Pancreas (tissue), 10 donors: ENCODE measurements at regions not wholly inside any gene's neighbourhood (a gene's known extent, or its start where the extent isn't known, plus 50 kb on each side); places are given as distances from the start of the nearest gene placed in this dataset.
A peak's percentile ranks its signal among the peaks of the same experiment; 100 is the strongest.

Experiments used
- ATAC-seq, 4 donors: fragments of 200-7000 bp; cut with Tn5 transposase; one replicate each; pipeline versions ENCODE4 v1.8.0 to v1.9.1; 2020; ENCODE audit warnings: mild to moderate bottlenecking in 4 of 4, moderate library complexity in 4 of 4
- DNase-seq, 6 donors: peaks; one replicate each; pipeline ENCODE4 v3.0.0-alpha.2; 2020
- FAIRE-seq: peaks from 2 replicates; lab custom pipeline; 2012; peaks lifted over from hg19 to GRCh38; lab: Jason Lieb, UNC
- H3K27ac ChIP-seq, 4 donors: fragments of 200-600 bp; sonication (generic); 1 replicate in 3 of 4; 2 replicates in 1 of 4; pipeline versions ENCODE4 v1.5.0 to v1.8.0; 2020
- H3K27me3 ChIP-seq, 4 donors: fragments of 200-600 bp; one replicate each; pipeline ENCODE4 v1.8.0; 2021
- H3K36me3 ChIP-seq, 3 donors: fragments of 200-600 bp; sonication (generic) in 1 of 3; one replicate each; pipeline versions ENCODE4 v1.5.0 to v1.8.0; 2020 to 2021
- H3K4me1 ChIP-seq, 3 donors: fragments of 200-600 bp; one replicate each; pipeline ENCODE4 v1.8.0; 2021
- H3K4me3 ChIP-seq, 4 donors: fragments of 200-600 bp; sonication (generic) in 2 of 4; one replicate each; pipeline versions ENCODE4 v1.5.0 to v1.8.0; 2020 to 2021
- H3K9me3 ChIP-seq, 4 donors: fragments of 200-600 bp; one replicate each; pipeline ENCODE4 v1.8.0; 2021
- CTCF ChIP-seq, 4 donors: fragments of 200-600 bp; sonication (generic) in 3 of 4; IDR thresholded peaks; one replicate each; pipeline versions ENCODE4 v1.5.0 to v1.8.0; 2021; ENCODE audit warnings: antibody characterized with exemption in 4 of 4
- WGBS, 2 donors: extraction: QIAGEN DNeasy Blood & Tissue Kit; methylation state at CpG; one replicate each; pipeline ENCODE4 v1.1.7; 2013; 5-methylcytosine and 5-hydroxymethylcytosine counted together
- intact Hi-C, 3 donors: fragments of 100-400 bp; cut with DNase I; formaldehyde crosslinking; loops; one replicate each; pipeline versions ENCODE4 v1.11.1 to v1.14.2; 2022
- donor health status: healthy with polysubstance abuse.
- donor health status: DM: no; HTN: no; CAD: no; lungs with moderate emphysema.
- donor health status: DM: no; HTN: no; CAD: no.
- donor health status: control.
- donor health status: control.
- donor health status: Bipolar disorder and iron deficiency.
- donor health status: DM: yes; HTN: yes; CAD: no.
- donor health status: DM: no; HTN: no; CAD: no.
- donor health status: DM: no; HTN: no; CAD: no.
- donor health status: DM: yes; HTN: yes; CAD: no.

GRCh38 chrX:2600564-2600963 lies 90.5 kb upstream of the CD99 start:
- ATAC-seq (no peak), FAIRE-seq (no peak), DNase-seq (no peak)
- intact Hi-C loops: no loop called here
- 83% methylated on average over 6 of the region's 6 CpGs for WGBS, 2 donors
- no peaks in the 10 kb centered on the region for H3K27me3 ChIP-seq
- no peak overlapping the region for H3K27ac ChIP-seq
- H3K4me3 ChIP-seq: no peak overlapping the region
- no peaks in the 10 kb centered on the region for H3K36me3 ChIP-seq
- no peak for TF ChIP-seq CTCF (IDR thresholded peaks at IDR 0.05)
- H3K9me3 ChIP-seq: no peaks in the 10 kb centered on the region
- H3K4me1 ChIP-seq: no peaks in the 10 kb centered on the region

- no peak overlapping the region for H3K4me3 ChIP-seq
- DNase-seq: no peak
- no peak overlapping the region for H3K27ac ChIP-seq
- H3K9me3 ChIP-seq: no peaks in the 10 kb centered on the region
- peaks cover 0 to 2% (median 0%) of the 10 kb centered on the region in 3 donors for H3K4me1 ChIP-seq
- no peaks in the 10 kb centered on the region for H3K36me3 ChIP-seq
- FAIRE-seq: no peak
- ATAC-seq: no peak
- H3K27me3 ChIP-seq: no peaks in the 10 kb centered on the region
- no peak for TF ChIP-seq CTCF (IDR thresholded peaks at IDR 0.05)
- intact Hi-C loops: loop anchor here in 2 of 3 donors (10.0 kb wide), 2 partner anchors 942 to 952 kb away; no protein-coding TSS in a partner anchor
- WGBS, 2 donors: 67 to 76% methylated on average over 9 of the region's 9 CpGs
Measured at GRCh38 chrX:2596555-2597255, 94.4 kb upstream of the CD99 start.

- Histone ChIP-seq H3K4me3 (no peak overlapping the region), H3K4me1 (peaks cover 0 to 2% (median 0%) of the 10 kb centered on the region in 3 donors), H3K27me3 (no peaks in the 10 kb centered on the region), H3K27ac (no peak overlapping the region), H3K9me3 (no peaks in the 10 kb centered on the region), H3K36me3 (no peaks in the 10 kb centered on the region)
- ATAC-seq (no peak), FAIRE-seq (no peak), DNase-seq (no peak)
- WGBS, 2 donors: 95 to 98% methylated on average over 4 of the region's 4 CpGs
- intact Hi-C loops: loop anchor here in 2 of 3 donors (10.0 kb wide), 2 partner anchors 941 to 951 kb away; no protein-coding TSS in a partner anchor
- TF ChIP-seq CTCF (IDR thresholded peaks at IDR 0.05): no peak
Measured at GRCh38 chrX:2596045-2596444, 95.0 kb upstream of the CD99 start.

GRCh38 chrX:2595258-2595657 lies 94.5 kb upstream of the DHRSX start:
- H3K27ac ChIP-seq: no peak overlapping the region
- no peak for FAIRE-seq
- no peaks in the 10 kb centered on the region for H3K9me3 ChIP-seq
- no peak for TF ChIP-seq CTCF (IDR thresholded peaks at IDR 0.05)
- H3K36me3 ChIP-seq: no peaks in the 10 kb centered on the region
- DNase-seq: no peak
- intact Hi-C loops: loop anchor here in 2 of 3 donors (10.0 kb wide), 2 partner anchors 940 to 950 kb away; no protein-coding TSS in a partner anchor
- no peak for ATAC-seq
- peaks cover 0 to 2% (median 0%) of the 10 kb centered on the region in 3 donors for H3K4me1 ChIP-seq
- WGBS, 2 donors: 76 to 82% methylated on average over 5 of the region's 5 CpGs
- no peaks in the 10 kb centered on the region for H3K27me3 ChIP-seq
- no peak overlapping the region for H3K4me3 ChIP-seq

GRCh38 chrX:2594491-2594890 lies 93.7 kb upstream of the DHRSX start:
- Histone ChIP-seq H3K27ac (no peak overlapping the region), H3K36me3 (no peaks in the 10 kb centered on the region), H3K9me3 (no peaks in the 10 kb centered on the region), H3K27me3 (no peaks in the 10 kb centered on the region), H3K4me1 (peaks cover 0 to 2% (median 0%) of the 10 kb centered on the region in 3 donors), H3K4me3 (no peak overlapping the region)
- intact Hi-C loops: loop anchor here in 2 of 3 donors (5.0 to 10.0 kb wide), 3 partner anchors 940 to 1137 kb away; no protein-coding TSS in a partner anchor
- WGBS, 2 donors: 53 to 66% methylated on average over 3 of the region's 3 CpGs
- ATAC-seq (no peak), DNase-seq (peak in 1 of 6 donors; percentile 46), FAIRE-seq (no peak)
- TF ChIP-seq CTCF (IDR thresholded peaks at IDR 0.05): no peak
